ENCODE measurements at regions not wholly inside any gene's neighbourhood (a gene's known extent, or its start where the extent isn't known, plus 50 kb on each side); places are given as distances from the start of the nearest gene placed in this dataset.
"Not testable (repeated sequence)": the region's sequence is repeated elsewhere in the genome, so short reads cannot be mapped to it uniquely, and the experiment has no call there.

DNA sequence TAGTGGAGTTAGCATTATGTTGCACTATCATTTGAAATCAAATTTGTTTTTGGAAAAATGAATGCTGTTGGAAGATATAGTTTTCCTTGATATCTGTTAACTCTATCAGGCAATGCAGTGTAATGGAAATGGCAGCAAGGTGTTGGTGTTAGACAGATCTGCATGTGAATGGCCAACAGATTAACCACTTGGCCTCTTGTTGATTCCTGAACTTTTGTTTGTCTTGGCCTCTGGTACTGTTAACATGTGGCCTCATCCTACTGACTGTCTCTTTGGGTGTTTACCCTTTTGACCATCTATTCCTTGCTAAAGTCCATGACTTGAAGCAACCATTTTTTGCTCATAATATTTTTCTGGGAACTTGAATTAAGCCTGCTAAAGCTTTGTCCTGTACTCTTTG is 110.2 kb upstream of the CDH2 start:
- Histone ChIP-seq H3K36me3 (ENCODE audit: control insufficient read depth, insufficient read depth, low read length) (no peaks in the 10 kb centered on the region), H3K4me3 (ENCODE audit: extremely low read depth, insufficient read depth, low read length, poor library complexity, severe bottlenecking) (no peak overlapping the region), H3K9me3 (ENCODE audit: control insufficient read depth, low read length) (no peaks in the 10 kb centered on the region), H3K27ac (ENCODE audit: low read depth, low read length, severe bottlenecking) (no peak overlapping the region), H3K4me1 (ENCODE audit: control insufficient read depth, insufficient read depth, low read length, poor library complexity, severe bottlenecking) (no peaks in the 10 kb centered on the region)

DNA sequence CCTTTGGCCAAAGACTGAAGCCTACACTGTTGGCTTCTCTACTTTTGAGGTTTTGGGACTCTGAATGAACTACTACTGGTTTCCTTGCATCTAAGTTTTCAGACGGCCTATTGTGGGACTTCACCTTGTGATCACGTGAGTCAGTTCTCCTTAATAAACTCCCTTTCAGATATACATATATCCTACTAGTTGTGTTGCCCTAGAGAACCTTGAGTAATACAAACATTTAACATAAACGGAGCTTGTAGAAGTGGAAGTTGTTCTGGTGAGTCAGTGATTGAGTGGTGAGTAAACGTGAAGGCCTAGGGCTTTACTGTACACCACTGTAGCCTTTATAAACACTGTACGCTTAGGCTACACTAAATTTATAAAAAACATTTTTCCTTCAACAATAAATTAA is 107.2 kb upstream of the CDH2 start:
- Histone ChIP-seq H3K4me3 (ENCODE audit: extremely low read depth, insufficient read depth, low read length, poor library complexity, severe bottlenecking) (no peak overlapping the region), H3K27ac (ENCODE audit: low read depth, low read length, severe bottlenecking) (no peak overlapping the region), H3K9me3 (ENCODE audit: control insufficient read depth, low read length) (no peaks in the 10 kb centered on the region), H3K4me1 (ENCODE audit: control insufficient read depth, insufficient read depth, low read length, poor library complexity, severe bottlenecking) (no peaks in the 10 kb centered on the region), H3K36me3 (ENCODE audit: control insufficient read depth, insufficient read depth, low read length) (no peaks in the 10 kb centered on the region)
- 80% methylated on average over 1 of the region's 5 CpGs; no CpG with 5 or more reads in 1 of the 2 experiments for WGBS, 2 experiments (ENCODE audit: insufficient coverage in 2 of 2)

DNA sequence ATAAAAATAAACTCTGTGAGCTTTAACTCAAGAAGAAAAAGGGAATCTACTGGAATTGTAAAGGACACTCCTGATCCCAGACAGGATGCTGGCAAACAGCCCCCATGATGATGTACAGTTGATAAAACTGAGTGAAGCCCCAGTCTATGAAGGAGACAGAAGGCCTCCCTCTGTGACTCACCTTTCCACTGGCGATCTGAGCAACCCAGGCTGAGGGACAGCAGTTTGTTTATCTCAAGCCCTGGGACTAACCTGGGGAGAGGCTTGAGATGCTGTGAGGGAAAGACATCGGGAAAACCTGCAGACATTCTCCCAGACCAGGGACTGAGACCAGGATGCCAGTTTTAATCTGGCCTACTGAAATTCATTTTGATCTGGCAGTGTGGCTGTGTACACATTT is 104.5 kb upstream of the CDH2 start:
- 64 to 83% methylated on average over 1 to 2 of the region's 2 CpGs for WGBS, 2 experiments (ENCODE audit: insufficient coverage in 2 of 2)
- Histone ChIP-seq H3K27ac (ENCODE audit: low read depth, low read length, severe bottlenecking) (no peak overlapping the region), H3K4me1 (ENCODE audit: control insufficient read depth, insufficient read depth, low read length, poor library complexity, severe bottlenecking) (no peaks in the 10 kb centered on the region), H3K9me3 (ENCODE audit: control insufficient read depth, low read length) (no peaks in the 10 kb centered on the region), H3K4me3 (ENCODE audit: extremely low read depth, insufficient read depth, low read length, poor library complexity, severe bottlenecking) (no peak overlapping the region), H3K36me3 (ENCODE audit: control insufficient read depth, insufficient read depth, low read length) (no peaks in the 10 kb centered on the region)

DNA sequence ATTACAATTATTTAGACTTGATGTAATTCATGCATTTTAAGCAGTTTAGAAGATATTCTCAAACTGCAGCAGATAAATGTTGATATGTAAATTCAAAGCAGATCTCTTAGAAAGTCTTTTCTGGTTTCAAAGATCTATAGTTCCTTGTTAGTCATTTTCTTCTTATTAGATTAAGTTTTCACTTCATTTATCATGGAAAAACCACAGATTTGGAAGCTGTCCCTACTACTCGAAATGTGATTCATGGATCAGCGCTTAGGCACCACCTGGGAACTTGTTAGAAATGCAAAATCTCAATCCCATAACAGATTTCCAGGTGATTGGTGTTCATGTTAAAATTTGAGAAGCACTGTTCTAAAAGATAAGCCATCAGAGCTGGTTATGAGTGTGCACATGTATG is 92.8 kb upstream of the CDH2 start:
- H3K36me3 ChIP-seq (ENCODE audit: control insufficient read depth, insufficient read depth, low read length), result no peaks in the 10 kb centered on the region
- H3K4me3 ChIP-seq (ENCODE audit: extremely low read depth, insufficient read depth, low read length, poor library complexity, severe bottlenecking), result no peak overlapping the region
- WGBS, 2 experiments (ENCODE audit: insufficient coverage in 2 of 2), result no CpG with 5 or more reads among the region's 2 CpGs
- H3K27ac ChIP-seq (ENCODE audit: low read depth, low read length, severe bottlenecking), result no peak overlapping the region
- no peaks in the 10 kb centered on the region for H3K4me1 ChIP-seq (ENCODE audit: control insufficient read depth, insufficient read depth, low read length, poor library complexity, severe bottlenecking)
- H3K9me3 ChIP-seq (ENCODE audit: control insufficient read depth, low read length), result no peaks in the 10 kb centered on the region

DNA sequence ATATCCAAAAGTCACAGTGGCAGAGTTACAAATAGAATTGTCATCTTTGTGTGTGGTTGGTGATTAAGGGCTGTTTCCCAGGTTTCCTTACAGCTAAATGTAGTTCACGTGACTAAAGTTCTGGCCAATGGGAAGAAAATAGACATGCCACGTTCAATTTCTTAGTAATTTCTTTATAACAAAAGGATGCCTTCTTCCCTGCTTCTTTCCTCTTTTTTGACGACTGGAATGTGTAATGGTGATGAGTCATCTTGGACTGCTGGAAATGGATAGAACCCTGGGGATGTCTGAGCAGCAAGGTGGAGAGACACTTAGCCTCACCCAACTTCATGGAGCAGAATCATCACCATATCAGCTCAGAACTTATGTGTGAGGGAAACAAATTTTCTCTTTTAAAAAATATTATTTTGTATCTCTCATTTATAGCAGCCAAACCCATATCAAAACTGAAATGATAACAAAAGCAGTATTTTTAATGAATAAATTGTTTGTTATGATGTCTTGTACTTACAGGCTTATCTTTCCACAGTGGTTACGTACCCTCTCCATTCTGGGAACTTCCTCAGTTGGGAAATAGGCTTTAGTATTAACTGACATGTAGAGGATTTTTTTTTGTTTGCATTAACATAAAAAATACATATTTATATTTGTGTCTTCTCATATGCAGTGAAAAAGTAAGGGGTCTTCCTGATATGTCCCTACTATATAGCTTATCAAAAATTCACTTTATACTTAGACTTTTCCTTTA is 91.1 kb upstream of the CDH2 start:
- H3K9me3 ChIP-seq (ENCODE audit: control insufficient read depth, low read length), result no peaks in the 10 kb centered on the region
- WGBS, 2 experiments (ENCODE audit: insufficient coverage in 2 of 2), result 100% methylated on average over 1 of the region's 4 CpGs; no CpG with 5 or more reads in 1 of the 2 experiments
- H3K36me3 ChIP-seq (ENCODE audit: control insufficient read depth, insufficient read depth, low read length), result no peaks in the 10 kb centered on the region
- H3K4me1 ChIP-seq (ENCODE audit: control insufficient read depth, insufficient read depth, low read length, poor library complexity, severe bottlenecking), result no peaks in the 10 kb centered on the region
- H3K4me3 ChIP-seq (ENCODE audit: extremely low read depth, insufficient read depth, low read length, poor library complexity, severe bottlenecking), result no peak overlapping the region
- peak overlapping the region; percentile 12 for H3K27ac ChIP-seq (ENCODE audit: low read depth, low read length, severe bottlenecking)

DNA sequence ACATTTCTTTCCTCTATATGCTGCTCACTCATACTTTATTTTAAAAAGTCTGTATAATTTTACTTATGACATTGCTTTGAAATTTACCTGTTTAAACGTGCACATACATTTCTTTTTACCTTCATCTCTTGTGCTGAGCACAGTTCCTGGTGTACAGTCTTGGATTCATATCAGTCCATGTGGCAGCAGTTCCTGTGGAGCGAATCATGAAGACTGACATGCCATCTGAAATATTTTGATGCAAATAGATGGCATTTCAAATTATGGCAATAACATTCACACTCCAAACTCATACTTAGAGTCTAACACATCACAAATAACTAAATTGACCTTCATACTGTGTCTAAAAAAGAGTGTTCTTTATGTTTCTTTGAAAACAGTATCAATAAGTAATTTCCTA is 90.3 kb upstream of the CDH2 start:
- Histone ChIP-seq H3K27ac (ENCODE audit: low read depth, low read length, severe bottlenecking) (no peak overlapping the region), H3K9me3 (ENCODE audit: control insufficient read depth, low read length) (no peaks in the 10 kb centered on the region), H3K4me1 (ENCODE audit: control insufficient read depth, insufficient read depth, low read length, poor library complexity, severe bottlenecking) (no peaks in the 10 kb centered on the region), H3K4me3 (ENCODE audit: extremely low read depth, insufficient read depth, low read length, poor library complexity, severe bottlenecking) (no peak overlapping the region), H3K36me3 (ENCODE audit: control insufficient read depth, insufficient read depth, low read length) (no peaks in the 10 kb centered on the region)
- WGBS, 2 experiments (ENCODE audit: insufficient coverage in 2 of 2), result no CpG with 5 or more reads among the region's 2 CpGs

DNA sequence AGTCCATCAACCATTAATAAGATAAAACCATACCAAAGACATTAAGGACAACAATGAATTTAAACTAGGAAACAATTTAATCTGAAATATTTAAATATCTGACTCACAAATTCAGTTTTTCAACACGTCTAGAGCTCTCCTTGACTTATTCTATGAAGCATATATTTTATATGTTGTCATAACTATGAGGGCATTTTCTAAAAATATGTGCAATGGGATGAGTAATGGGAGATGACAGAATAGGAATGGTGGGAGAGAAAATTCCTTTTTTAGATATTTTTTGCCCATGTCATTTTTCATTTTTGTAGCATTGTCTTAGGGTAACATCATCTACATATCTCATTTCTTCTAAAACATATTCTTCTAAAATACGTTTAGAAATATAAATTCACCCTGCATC is 79.2 kb upstream of the CDH2 start:
- no peaks in the 10 kb centered on the region for H3K4me1 ChIP-seq (ENCODE audit: control insufficient read depth, insufficient read depth, low read length, poor library complexity, severe bottlenecking)
- no peak overlapping the region for H3K27ac ChIP-seq (ENCODE audit: low read depth, low read length, severe bottlenecking)
- H3K36me3 ChIP-seq (ENCODE audit: control insufficient read depth, insufficient read depth, low read length), result no peaks in the 10 kb centered on the region
- no CpG with 5 or more reads among the region's 2 CpGs for WGBS, 2 experiments (ENCODE audit: insufficient coverage in 2 of 2)
- no peaks in the 10 kb centered on the region for H3K9me3 ChIP-seq (ENCODE audit: control insufficient read depth, low read length)
- H3K4me3 ChIP-seq (ENCODE audit: extremely low read depth, insufficient read depth, low read length, poor library complexity, severe bottlenecking), result no peak overlapping the region

DNA sequence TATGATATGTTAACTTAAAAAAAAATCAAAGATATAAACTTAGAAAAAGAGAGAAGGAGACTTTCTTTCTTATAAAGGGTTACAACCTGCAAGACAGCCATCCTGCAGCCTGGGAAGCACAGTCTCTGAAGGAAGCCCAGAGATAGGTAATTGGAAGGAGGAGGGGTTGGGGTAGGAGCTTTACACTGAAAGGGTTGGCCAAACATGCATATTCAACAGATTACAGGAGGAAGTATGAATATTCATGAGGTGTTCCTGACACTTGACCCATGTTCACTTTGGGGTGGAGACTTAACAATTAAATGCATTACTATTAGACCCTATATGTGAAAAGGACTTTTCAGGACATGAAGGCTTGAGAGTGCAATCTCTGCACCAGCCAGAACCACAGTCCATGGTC is 71.7 kb upstream of the CDH2 start:
- Histone ChIP-seq H3K4me1 (ENCODE audit: control insufficient read depth, insufficient read depth, low read length, poor library complexity, severe bottlenecking) (no peaks in the 10 kb centered on the region), H3K36me3 (ENCODE audit: control insufficient read depth, insufficient read depth, low read length) (no peaks in the 10 kb centered on the region), H3K27ac (ENCODE audit: low read depth, low read length, severe bottlenecking) (no peak overlapping the region), H3K9me3 (ENCODE audit: control insufficient read depth, low read length) (no peaks in the 10 kb centered on the region), H3K4me3 (ENCODE audit: extremely low read depth, insufficient read depth, low read length, poor library complexity, severe bottlenecking) (no peak overlapping the region)

DNA sequence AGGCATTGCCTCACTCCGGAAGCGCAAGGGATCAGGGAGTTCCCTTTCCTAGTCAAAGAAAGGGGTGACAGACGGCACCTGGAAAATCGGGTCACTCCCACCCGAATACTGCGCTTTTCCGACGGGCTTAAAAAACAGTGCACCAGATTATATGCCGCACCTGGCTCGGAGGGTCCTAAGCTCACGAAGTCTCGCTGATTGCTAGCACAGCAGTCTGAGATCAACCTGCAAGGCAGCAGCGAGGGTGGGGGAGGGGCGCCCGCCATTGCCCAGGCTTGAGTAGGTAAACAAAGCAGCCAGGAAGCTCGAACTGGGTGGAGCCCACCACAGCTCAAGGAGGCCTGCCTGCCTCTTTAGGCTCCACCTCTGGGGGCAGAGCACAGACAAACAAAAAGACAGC is 63.7 kb upstream of the CDH2 start:
- not testable (repeated sequence) for H3K27ac ChIP-seq (ENCODE audit: low read depth, low read length, severe bottlenecking); H3K4me3 ChIP-seq (ENCODE audit: extremely low read depth, insufficient read depth, low read length, poor library complexity, severe bottlenecking); H3K9me3 ChIP-seq (ENCODE audit: control insufficient read depth, low read length); H3K36me3 ChIP-seq (ENCODE audit: control insufficient read depth, insufficient read depth, low read length); H3K4me1 ChIP-seq (ENCODE audit: control insufficient read depth, insufficient read depth, low read length, poor library complexity, severe bottlenecking)
- 84 to 86% methylated on average over 8 to 9 of the region's 16 CpGs for WGBS, 2 experiments (ENCODE audit: insufficient coverage in 2 of 2)

DNA sequence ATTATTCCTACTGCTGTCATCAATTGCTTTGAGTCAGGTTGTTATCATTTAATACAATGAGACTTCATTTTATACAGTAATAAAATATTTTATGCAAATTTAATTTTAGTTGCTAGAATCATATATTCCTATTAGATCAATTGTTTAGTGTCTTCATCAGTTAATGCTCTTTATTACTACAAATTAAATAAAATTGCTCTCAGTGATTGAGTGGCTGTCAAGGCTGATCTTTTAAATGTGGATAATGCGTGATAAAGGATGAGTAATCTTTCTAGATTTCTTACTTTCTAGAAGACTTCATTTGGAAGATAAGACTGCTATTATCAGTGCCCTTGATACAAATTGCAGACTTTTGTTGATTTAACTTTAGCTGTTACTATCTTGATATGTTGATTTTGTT is 59.6 kb upstream of the CDH2 start:
- no peaks in the 10 kb centered on the region for H3K36me3 ChIP-seq (ENCODE audit: control insufficient read depth, insufficient read depth, low read length)
- WGBS, 2 experiments (ENCODE audit: insufficient coverage in 2 of 2), result no CpG with 5 or more reads among the region's 1 CpG

More for the DNA sequence above, 59.6 kb upstream of the CDH2 start:
- no peaks in the 10 kb centered on the region for H3K9me3 ChIP-seq (ENCODE audit: control insufficient read depth, low read length)
- H3K27ac ChIP-seq (ENCODE audit: low read depth, low read length, severe bottlenecking), result no peak overlapping the region
- no peak overlapping the region for H3K4me3 ChIP-seq (ENCODE audit: extremely low read depth, insufficient read depth, low read length, poor library complexity, severe bottlenecking)
- H3K4me1 ChIP-seq (ENCODE audit: control insufficient read depth, insufficient read depth, low read length, poor library complexity, severe bottlenecking), result no peaks in the 10 kb centered on the region
